Tibial nerve (tissue), 4 donors: ENCODE measurements at regions not wholly inside any gene's neighbourhood (a gene's known extent, or its start where the extent isn't known, plus 50 kb on each side); places are given as distances from the start of the nearest gene placed in this dataset.
"Not testable (repeated sequence)": the region's sequence is repeated elsewhere in the genome, so short reads cannot be mapped to it uniquely, and the experiment has no call there.

ENCODE experiments used
- DNase-seq, 2 donors: peaks; one replicate each; pipeline ENCODE4 v3.0.0-alpha.2; 2019; ENCODE audit warnings: low spot score in 2 of 2
- H3K27ac ChIP-seq, 4 donors: fragments of 200-600 bp; sonication (generic) in 3 of 4; one replicate each; pipeline ENCODE4 v1.5.1; 2017 to 2019; ENCODE audit warnings: mild to moderate bottlenecking in 1 of 4
- H3K27me3 ChIP-seq, 2 donors: fragments of 200-600 bp; sonication (generic) in 1 of 2; one replicate each; pipeline versions ENCODE4 v1.5.1 to v1.6.0; 2017 to 2019
- H3K36me3 ChIP-seq, 3 donors: fragments of 200-600 bp; sonication (generic); one replicate each; pipeline ENCODE4 v1.5.1; 2018 to 2019
- H3K4me1 ChIP-seq, 4 donors: fragments of 200-600 bp; sonication (generic) in 3 of 4; one replicate each; pipeline ENCODE4 v1.5.1; 2017 to 2019
- H3K4me3 ChIP-seq, 4 donors: fragments of 200-600 bp; sonication (generic) in 3 of 4; one replicate each; pipeline ENCODE4 v1.5.1; 2017 to 2019; ENCODE audit warnings: mild to moderate bottlenecking in 1 of 4, moderate library complexity in 1 of 4
- H3K9me3 ChIP-seq, 4 donors: fragments of 200-600 bp; sonication (generic) in 3 of 4; one replicate each; pipeline ENCODE4 v1.5.1; 2017 to 2019
- EP300 ChIP-seq, 2 donors: sonication (generic); formaldehyde crosslinking; IDR thresholded peaks; one replicate each; pipeline ENCODE4 v1.6.1; 2017; ENCODE audit warnings: antibody characterized with exemption in 2 of 2, mild to moderate bottlenecking in 1 of 2
- POLR2A ChIP-seq, 2 donors: fragments of 450-650 bp; IDR thresholded peaks; one replicate each; pipeline ENCODE4 v1.6.1; 2017; ENCODE audit warnings: antibody characterized with exemption in 2 of 2, mild to moderate bottlenecking in 2 of 2, moderate library complexity in 2 of 2
- WGBS, 2 donors: methylation state at CpG; one replicate each; pipeline ENCODE4 v1.1.5; 2018; 5-methylcytosine and 5-hydroxymethylcytosine counted together
- TF ChIP-seq, protein P1 (sequence below), 5 experiments: fragments of 200-600 bp in 3 of 5; fragments of 450-650 bp in 2 of 5; sonication (generic) in 3 of 5; IDR thresholded peaks; one replicate each; pipeline ENCODE4 v1.5.1; 2016 to 2019; ENCODE audit warnings: antibody characterized with exemption in 5 of 5, mild to moderate bottlenecking in 3 of 5, moderate library complexity in 2 of 5

DNA sequence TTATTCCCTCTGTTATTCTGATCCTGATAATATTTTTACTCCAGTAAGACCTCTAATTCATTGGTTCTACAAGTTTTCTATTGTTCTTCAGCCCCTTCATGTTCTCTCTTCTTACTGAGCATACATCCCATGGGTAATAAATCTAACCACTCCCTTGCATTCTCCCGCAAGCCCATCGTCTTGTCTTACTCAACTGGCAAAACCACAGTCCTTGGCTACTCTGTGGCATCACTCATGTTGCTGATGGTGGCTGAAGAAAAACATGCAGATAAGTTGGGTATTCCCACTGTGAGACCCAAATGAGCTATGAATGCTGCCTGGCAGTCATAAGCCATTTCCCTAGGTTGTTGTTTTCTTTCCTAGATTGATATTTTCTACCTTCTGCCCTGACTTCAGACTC lies 402.2 kb upstream of the AADAT start:
- TF ChIP-seq, protein P1, sequence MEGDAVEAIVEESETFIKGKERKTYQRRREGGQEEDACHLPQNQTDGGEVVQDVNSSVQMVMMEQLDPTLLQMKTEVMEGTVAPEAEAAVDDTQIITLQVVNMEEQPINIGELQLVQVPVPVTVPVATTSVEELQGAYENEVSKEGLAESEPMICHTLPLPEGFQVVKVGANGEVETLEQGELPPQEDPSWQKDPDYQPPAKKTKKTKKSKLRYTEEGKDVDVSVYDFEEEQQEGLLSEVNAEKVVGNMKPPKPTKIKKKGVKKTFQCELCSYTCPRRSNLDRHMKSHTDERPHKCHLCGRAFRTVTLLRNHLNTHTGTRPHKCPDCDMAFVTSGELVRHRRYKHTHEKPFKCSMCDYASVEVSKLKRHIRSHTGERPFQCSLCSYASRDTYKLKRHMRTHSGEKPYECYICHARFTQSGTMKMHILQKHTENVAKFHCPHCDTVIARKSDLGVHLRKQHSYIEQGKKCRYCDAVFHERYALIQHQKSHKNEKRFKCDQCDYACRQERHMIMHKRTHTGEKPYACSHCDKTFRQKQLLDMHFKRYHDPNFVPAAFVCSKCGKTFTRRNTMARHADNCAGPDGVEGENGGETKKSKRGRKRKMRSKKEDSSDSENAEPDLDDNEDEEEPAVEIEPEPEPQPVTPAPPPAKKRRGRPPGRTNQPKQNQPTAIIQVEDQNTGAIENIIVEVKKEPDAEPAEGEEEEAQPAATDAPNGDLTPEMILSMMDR (IDR thresholded peaks at IDR 0.05), result no peak
- no peak for TF ChIP-seq POLR2A (IDR thresholded peaks at IDR 0.05)
- TF ChIP-seq EP300 (IDR thresholded peaks at IDR 0.05), result no peak
- H3K4me3 ChIP-seq, result no peak overlapping the region
- DNase-seq, result no peak
- H3K36me3 ChIP-seq, result no peaks in the 10 kb centered on the region
- WGBS, 2 donors, result 47 to 86% methylated on average over 2 of the region's 2 CpGs
- no peak overlapping the region for H3K27ac ChIP-seq
- H3K9me3 ChIP-seq, result peaks cover 0 to 5% (median 0%) of the 10 kb centered on the region in 4 donors
- no peaks in the 10 kb centered on the region for H3K27me3 ChIP-seq
- H3K4me1 ChIP-seq, result no peaks in the 10 kb centered on the region

DNA sequence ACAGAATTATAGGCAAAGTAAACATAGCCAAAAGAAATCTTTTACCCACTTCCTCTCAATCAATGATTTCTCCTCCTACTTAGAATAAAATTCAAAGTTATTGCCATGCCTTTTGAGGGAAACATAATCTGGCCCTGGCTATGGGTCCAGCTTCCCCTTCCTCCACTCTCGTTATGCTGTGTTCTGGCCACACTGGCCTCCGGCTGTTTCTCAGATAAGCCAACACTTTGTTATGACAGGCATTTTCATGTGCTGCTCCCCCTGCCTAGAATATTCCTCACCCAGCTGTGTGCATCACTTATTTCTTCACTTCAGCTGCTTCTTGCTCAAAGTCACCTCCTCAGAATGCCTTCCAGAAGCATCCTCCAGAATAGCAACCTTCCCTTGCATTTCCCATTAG lies 386.6 kb upstream of the AADAT start:
- Histone ChIP-seq H3K27ac (no peak overlapping the region), H3K9me3 (no peaks in the 10 kb centered on the region), H3K27me3 (no peaks in the 10 kb centered on the region), H3K4me3 (no peak overlapping the region), H3K36me3 (no peaks in the 10 kb centered on the region), H3K4me1 (no peaks in the 10 kb centered on the region)
- 40 to 44% methylated on average over 2 of the region's 2 CpGs for WGBS, 2 donors
- no peak for DNase-seq
- TF ChIP-seq EP300 (IDR thresholded peaks at IDR 0.05) (no peak), POLR2A (IDR thresholded peaks at IDR 0.05) (no peak)
- TF ChIP-seq, protein P1 (IDR thresholded peaks at IDR 0.05), result no peak

- H3K4me1 ChIP-seq, result no peaks in the 10 kb centered on the region
- H3K4me3 ChIP-seq, result no peak overlapping the region
- TF ChIP-seq, protein P1 (IDR thresholded peaks at IDR 0.05), result no peak
- no peak for TF ChIP-seq POLR2A (IDR thresholded peaks at IDR 0.05)
- no peak for TF ChIP-seq EP300 (IDR thresholded peaks at IDR 0.05)
- 67 to 71% methylated on average over 3 to 5 of the region's 5 CpGs for WGBS, 2 donors
- H3K9me3 ChIP-seq, result no peaks in the 10 kb centered on the region
- no peak overlapping the region for H3K27ac ChIP-seq
- H3K36me3 ChIP-seq, result no peaks in the 10 kb centered on the region
- H3K27me3 ChIP-seq, result no peaks in the 10 kb centered on the region
- DNase-seq, result no peak
Observed at GRCh38 chr4:170465429-170465828, 375.7 kb upstream of the AADAT start.

GRCh38 chr4:170464614-170465197 lies 374.9 kb upstream of the AADAT start:
- Histone ChIP-seq H3K27ac (no peak overlapping the region), H3K4me3 (no peak overlapping the region), H3K36me3 (no peaks in the 10 kb centered on the region), H3K4me1 (no peaks in the 10 kb centered on the region), H3K9me3 (no peaks in the 10 kb centered on the region), H3K27me3 (no peaks in the 10 kb centered on the region)
- TF ChIP-seq, protein P1 (IDR thresholded peaks at IDR 0.05), result no peak
- TF ChIP-seq POLR2A (IDR thresholded peaks at IDR 0.05), result no peak
- no peak for TF ChIP-seq EP300 (IDR thresholded peaks at IDR 0.05)
- DNase-seq, result no peak
- WGBS, 2 donors, result 88 to 94% methylated on average over 5 of the region's 5 CpGs

GRCh38 chr4:170446782-170447181 lies 357.0 kb upstream of the AADAT start:
- H3K27me3 ChIP-seq, result no peaks in the 10 kb centered on the region
- DNase-seq, result no peak
- no peaks in the 10 kb centered on the region for H3K36me3 ChIP-seq
- no peaks in the 10 kb centered on the region for H3K4me1 ChIP-seq
- 82 to 84% methylated on average over 3 of the region's 3 CpGs for WGBS, 2 donors
- TF ChIP-seq POLR2A (IDR thresholded peaks at IDR 0.05) (no peak), EP300 (IDR thresholded peaks at IDR 0.05) (no peak)
- TF ChIP-seq, protein P1 (IDR thresholded peaks at IDR 0.05), result no peak
- no peak overlapping the region for H3K4me3 ChIP-seq
- H3K27ac ChIP-seq, result no peak overlapping the region
- no peaks in the 10 kb centered on the region for H3K9me3 ChIP-seq

- H3K4me1 ChIP-seq, H3K4me3 ChIP-seq, H3K27me3 ChIP-seq, DNase-seq, H3K9me3 ChIP-seq, H3K27ac ChIP-seq, H3K36me3 ChIP-seq: not testable (repeated sequence)
- 54 to 58% methylated on average over 2 of the region's 2 CpGs for WGBS, 2 donors
Observed at GRCh38 chr4:170441146-170441545, 351.4 kb upstream of the AADAT start.
